Kidney (tissue), 13 donors: ENCODE measurements at regions not wholly inside any gene's neighbourhood (a gene's known extent, or its start where the extent isn't known, plus 50 kb on each side); places are given as distances from the start of the nearest gene placed in this dataset.

Experiments
- DNase-seq, 5 donors: peaks; one replicate each; pipeline ENCODE4 v3.0.0-alpha.2; 2013 to 2020
- FAIRE-seq: peaks from 2 replicates; lab custom pipeline; 2012; peaks lifted over from hg19 to GRCh38; lab: Jason Lieb, UNC
- H3K27ac ChIP-seq, 2 donors: one replicate each; pipeline ENCODE4 v1.7.0; 2013; ENCODE audit warnings: low read depth in 2 of 2, low read length in 2 of 2, inconsistent platforms in 1 of 2
- H3K27me3 ChIP-seq: one replicate; pipeline ENCODE4 v1.7.1; 2013; ENCODE audit warnings: low read length, inconsistent platforms; ENCODE audit not compliant: control insufficient read depth, insufficient read depth
- H3K36me3 ChIP-seq, 3 donors: one replicate each; pipeline versions ENCODE4 v1.7.0 to v1.7.1; 2013; ENCODE audit warnings: low read length in 3 of 3, control low read depth in 1 of 3, inconsistent platforms in 1 of 3; ENCODE audit not compliant: insufficient read depth in 3 of 3, control insufficient read depth in 2 of 3
- H3K4me1 ChIP-seq, 3 donors: one replicate each; pipeline versions ENCODE4 v1.7.0 to v1.7.1; 2013; ENCODE audit warnings: low read length in 3 of 3, inconsistent platforms in 1 of 3, low read depth in 1 of 3; ENCODE audit not compliant: control insufficient read depth in 2 of 3, insufficient read depth in 2 of 3
- H3K4me3 ChIP-seq, 3 donors: one replicate each; pipeline versions ENCODE4 v1.7.0 to v1.8.1; 2013; ENCODE audit warnings: low read length in 3 of 3, control low read depth in 1 of 3, inconsistent platforms in 1 of 3
- H3K9ac ChIP-seq, 3 donors: one replicate each; pipeline versions ENCODE4 v1.7.0 to v1.7.1; 2013; ENCODE audit warnings: low read length in 3 of 3, control low read depth in 1 of 3, inconsistent platforms in 1 of 3
- H3K9me3 ChIP-seq, 3 donors: one replicate each; pipeline versions ENCODE4 v1.7.0 to v1.7.1; 2013; ENCODE audit warnings: low read length in 3 of 3, control low read depth in 1 of 3, inconsistent platforms in 1 of 3; ENCODE audit not compliant: control insufficient read depth in 2 of 3, insufficient read depth in 1 of 3
- intact Hi-C: fragments of 100-400 bp; cut with DNase I; formaldehyde crosslinking; loops from one replicate; pipeline ENCODE4 v1.11.1; 2022
- TF ChIP-seq, protein P1 (sequence below): IDR thresholded peaks from 3 replicates; pipeline ENCODE4 v1.5.1; 2012; ENCODE audit warnings: mild to moderate bottlenecking, moderate library complexity, borderline replicate concordance; ENCODE audit not compliant: insufficient read depth; ENCODE audit errors: extremely low read depth
- donor health status: control.
- donor health status: control.
- donor health status: control.
- donor health status: control.
- donor health status: control.
- donor health status: DM: yes; HTN: yes; CAD: no.
- donor health status: Normal renal cell carcinoma (clear cell type).

DNA sequence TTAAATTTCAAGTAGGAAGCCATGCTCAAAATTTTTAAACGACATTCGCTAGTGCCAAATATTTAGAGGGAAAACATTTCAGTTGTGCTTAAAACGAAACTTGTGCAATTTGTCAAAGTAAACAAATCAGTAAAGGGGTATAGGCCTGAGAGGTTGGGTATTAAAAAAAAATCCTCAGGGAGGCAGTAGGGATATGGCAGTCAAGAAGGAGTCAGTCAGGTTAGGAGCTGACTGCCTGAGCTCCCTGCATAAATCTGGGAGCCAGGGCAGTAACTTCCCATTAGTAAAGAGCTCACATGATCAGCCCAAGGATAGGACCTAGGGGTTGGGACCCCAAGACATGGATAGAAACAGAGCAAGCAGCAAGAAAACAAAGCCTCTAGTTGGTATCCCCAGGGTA lies 120.7 kb upstream of the STAC start:
- TF ChIP-seq, protein P1, sequence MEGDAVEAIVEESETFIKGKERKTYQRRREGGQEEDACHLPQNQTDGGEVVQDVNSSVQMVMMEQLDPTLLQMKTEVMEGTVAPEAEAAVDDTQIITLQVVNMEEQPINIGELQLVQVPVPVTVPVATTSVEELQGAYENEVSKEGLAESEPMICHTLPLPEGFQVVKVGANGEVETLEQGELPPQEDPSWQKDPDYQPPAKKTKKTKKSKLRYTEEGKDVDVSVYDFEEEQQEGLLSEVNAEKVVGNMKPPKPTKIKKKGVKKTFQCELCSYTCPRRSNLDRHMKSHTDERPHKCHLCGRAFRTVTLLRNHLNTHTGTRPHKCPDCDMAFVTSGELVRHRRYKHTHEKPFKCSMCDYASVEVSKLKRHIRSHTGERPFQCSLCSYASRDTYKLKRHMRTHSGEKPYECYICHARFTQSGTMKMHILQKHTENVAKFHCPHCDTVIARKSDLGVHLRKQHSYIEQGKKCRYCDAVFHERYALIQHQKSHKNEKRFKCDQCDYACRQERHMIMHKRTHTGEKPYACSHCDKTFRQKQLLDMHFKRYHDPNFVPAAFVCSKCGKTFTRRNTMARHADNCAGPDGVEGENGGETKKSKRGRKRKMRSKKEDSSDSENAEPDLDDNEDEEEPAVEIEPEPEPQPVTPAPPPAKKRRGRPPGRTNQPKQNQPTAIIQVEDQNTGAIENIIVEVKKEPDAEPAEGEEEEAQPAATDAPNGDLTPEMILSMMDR: no peak

DNA sequence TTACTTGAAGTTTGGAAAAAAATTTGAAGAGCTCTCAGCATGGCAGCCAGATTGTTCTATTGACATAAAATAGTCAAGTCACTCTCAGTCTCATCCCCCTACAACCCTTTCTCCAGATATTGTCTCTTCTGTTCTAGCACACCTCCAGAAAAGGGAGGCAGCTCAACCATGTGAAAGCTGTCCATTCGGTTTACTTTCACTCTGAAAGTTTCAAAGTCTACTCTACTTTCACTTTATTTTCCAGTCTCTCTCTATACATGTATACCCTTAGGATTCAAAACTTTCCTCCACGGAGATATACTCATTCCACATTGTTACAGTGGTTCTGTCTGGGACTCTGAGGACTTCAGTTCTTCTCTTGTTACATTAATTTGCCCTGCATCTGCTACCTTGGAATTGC lies 111.0 kb upstream of the STAC start:
- no peaks in the 10 kb centered on the region for H3K36me3 ChIP-seq
- no peak overlapping the region for H3K27ac ChIP-seq
- TF ChIP-seq, protein P1: no peak
- DNase-seq (no peak), FAIRE-seq (no peak)
- H3K9ac ChIP-seq: no peak overlapping the region
- H3K4me1 ChIP-seq: peaks cover 0 to 3% (median 0%) of the 10 kb centered on the region in 3 donors
- no peaks in the 10 kb centered on the region for H3K9me3 ChIP-seq
- no peak overlapping the region for H3K4me3 ChIP-seq
- intact Hi-C loops: no loop called here
- no peaks in the 10 kb centered on the region for H3K27me3 ChIP-seq

More for the DNA sequence above, 120.7 kb upstream of the STAC start:
- H3K9me3 ChIP-seq: no peaks in the 10 kb centered on the region
- H3K36me3 ChIP-seq: no peaks in the 10 kb centered on the region
- FAIRE-seq: no peak
- DNase-seq: no peak
- intact Hi-C loops: no loop called here
- H3K4me3 ChIP-seq: no peak overlapping the region
- H3K4me1 ChIP-seq: peaks cover 0 to 11% (median 0%) of the 10 kb centered on the region in 3 donors
- no peak overlapping the region for H3K27ac ChIP-seq
- no peaks in the 10 kb centered on the region for H3K27me3 ChIP-seq
- no peak overlapping the region for H3K9ac ChIP-seq

DNA sequence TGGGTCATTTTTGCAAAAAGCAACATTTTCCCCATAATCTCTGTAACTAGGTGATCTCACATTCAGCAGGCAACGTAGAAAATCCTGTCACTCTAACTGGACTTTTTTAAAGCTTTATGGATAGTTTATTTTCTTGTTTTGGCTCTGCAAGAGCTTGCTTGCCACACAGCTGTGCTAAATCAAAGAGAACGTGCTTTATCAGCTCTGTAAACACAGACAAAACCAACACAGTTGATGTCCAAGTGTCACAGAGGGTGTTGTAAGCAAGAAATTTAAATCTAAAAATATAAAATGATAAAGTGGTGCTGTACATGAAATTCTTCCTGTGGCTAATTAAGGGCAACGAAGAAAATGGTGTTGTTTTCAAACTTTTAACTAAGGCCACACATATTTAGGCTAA lies 97.5 kb upstream of the STAC start:
- FAIRE-seq: no peak

More for the DNA sequence above, 97.5 kb upstream of the STAC start:
- Histone ChIP-seq H3K4me1 (no peaks in the 10 kb centered on the region), H3K4me3 (no peak overlapping the region), H3K9me3 (no peaks in the 10 kb centered on the region), H3K36me3 (no peaks in the 10 kb centered on the region), H3K27me3 (no peaks in the 10 kb centered on the region), H3K9ac (no peak overlapping the region), H3K27ac (no peak overlapping the region)
- peak in 2 of 5 donors; percentile 10 to 14 for DNase-seq
- intact Hi-C loops: no loop called here
- TF ChIP-seq, protein P1: no peak
